ENCODE measurements at regions not wholly inside any gene's neighbourhood (a gene's known extent, or its start where the extent isn't known, plus 50 kb on each side); places are given as distances from the start of the nearest gene placed in this dataset.

GRCh38 chr3:27960133-27960532 lies 238.0 kb upstream of the EOMES start:
- DNase-seq: no peak

- no peak for DNase-seq
Observed at GRCh38 chr3:27963519-27963918, 241.4 kb upstream of the EOMES start.

GRCh38 chr3:27971600-27971999 lies 249.5 kb upstream of the EOMES start:
- DNase-seq: no peak

GRCh38 chr3:27976933-27977332 lies 254.8 kb upstream of the EOMES start:
- DNase-seq: no peak

GRCh38 chr3:27978440-27978839 lies 256.3 kb upstream of the EOMES start:
- DNase-seq: no peak

GRCh38 chr3:27985369-27986035 lies 255.9 kb upstream of the CMC1 start:
- DNase-seq: no peak

GRCh38 chr3:27986234-27986879 lies 255.1 kb upstream of the CMC1 start:
- no peak for DNase-seq

GRCh38 chr3:27990324-27990723 lies 251.1 kb upstream of the CMC1 start:
- DNase-seq: no peak

- DNase-seq: no peak
Observed at GRCh38 chr3:27990837-27991236, 250.6 kb upstream of the CMC1 start.

- DNase-seq: no peak
Observed at GRCh38 chr3:27993051-27993450, 248.4 kb upstream of the CMC1 start.

- DNase-seq: no peak
Observed at GRCh38 chr3:28000608-28001007, 240.8 kb upstream of the CMC1 start.

GRCh38 chr3:28008235-28008634 lies 233.2 kb upstream of the CMC1 start:
- no peak for DNase-seq

- DNase-seq: no peak
Observed at GRCh38 chr3:28012830-28013229, 228.6 kb upstream of the CMC1 start.

- no peak for DNase-seq
Observed at GRCh38 chr3:28013864-28014473, 227.4 kb upstream of the CMC1 start.

- DNase-seq: no peak
Observed at GRCh38 chr3:28018925-28019718, 222.3 kb upstream of the CMC1 start.

- DNase-seq: no peak
Observed at GRCh38 chr3:28019740-28020139, 221.7 kb upstream of the CMC1 start.

GRCh38 chr3:28022916-28023315 lies 218.5 kb upstream of the CMC1 start:
- no peak for DNase-seq

GRCh38 chr3:28028554-28028953 lies 212.9 kb upstream of the CMC1 start:
- DNase-seq: no peak

- DNase-seq: no peak
Observed at GRCh38 chr3:28033059-28033784, 208.2 kb upstream of the CMC1 start.

GRCh38 chr3:28036599-28037575 lies 204.5 kb upstream of the CMC1 start:
- DNase-seq: no peak

- DNase-seq: no peak
Observed at GRCh38 chr3:28039234-28039633, 202.2 kb upstream of the CMC1 start.

GRCh38 chr3:28039829-28040228 lies 201.6 kb upstream of the CMC1 start:
- no peak for DNase-seq
